ENCODE measurements at regions not wholly inside any gene's neighbourhood (a gene's known extent, or its start where the extent isn't known, plus 50 kb on each side); places are given as distances from the start of the nearest gene placed in this dataset.
"Not testable (repeated sequence)": the region's sequence is repeated elsewhere in the genome, so short reads cannot be mapped to it uniquely, and the experiment has no call there.

- H3K4me3 Mint-ChIP-seq: no peak overlapping the region
- H3K4me1 Mint-ChIP-seq: no peaks in the 10 kb centered on the region
- no peaks in the 10 kb centered on the region for H3K27me3 Mint-ChIP-seq
- no peak overlapping the region for H3K27ac Mint-ChIP-seq
- no peak for DNase-seq
- peaks cover 86% of the 10 kb centered on the region for H3K36me3 Mint-ChIP-seq
- peaks cover 67% of the 10 kb centered on the region for H3K9me3 Mint-ChIP-seq
Observed at GRCh38 chr16:31754998-31755615, 118.5 kb upstream of the ZNF267 start.

- Mint-ChIP-seq H3K4me3 (no peak overlapping the region), H3K36me3 (peaks cover 40% of the 10 kb centered on the region), H3K27me3 (no peaks in the 10 kb centered on the region), H3K4me1 (no peaks in the 10 kb centered on the region), H3K9me3 (peaks cover 44% of the 10 kb centered on the region), H3K27ac (no peak overlapping the region)
- no peak for DNase-seq
Observed at GRCh38 chr16:31764103-31764502, 109.5 kb upstream of the ZNF267 start.

GRCh38 chr16:31767267-31767666 lies 106.3 kb upstream of the ZNF267 start:
- Mint-ChIP-seq H3K9me3 (peaks cover 44% of the 10 kb centered on the region), H3K36me3 (peaks cover 27% of the 10 kb centered on the region), H3K4me1 (no peaks in the 10 kb centered on the region), H3K4me3 (no peak overlapping the region), H3K27me3 (no peaks in the 10 kb centered on the region), H3K27ac (no peak overlapping the region)
- DNase-seq: no peak

GRCh38 chr16:31780342-31780741 lies 93.3 kb upstream of the ZNF267 start:
- DNase-seq: no peak
- Mint-ChIP-seq H3K36me3 (peaks cover 19% of the 10 kb centered on the region), H3K27me3 (no peaks in the 10 kb centered on the region), H3K27ac (no peak overlapping the region), H3K9me3 (peaks cover 64% of the 10 kb centered on the region), H3K4me3 (no peak overlapping the region), H3K4me1 (no peaks in the 10 kb centered on the region)

- no peak overlapping the region for H3K4me3 Mint-ChIP-seq
- peaks cover 16% of the 10 kb centered on the region for H3K36me3 Mint-ChIP-seq
- no peaks in the 10 kb centered on the region for H3K4me1 Mint-ChIP-seq
- H3K27ac Mint-ChIP-seq: no peak overlapping the region
- no peak for DNase-seq
- no peaks in the 10 kb centered on the region for H3K27me3 Mint-ChIP-seq
- H3K9me3 Mint-ChIP-seq: peaks cover 60% of the 10 kb centered on the region
Observed at GRCh38 chr16:31785126-31785525, 88.5 kb upstream of the ZNF267 start.

GRCh38 chr16:31807086-31807485 lies 66.5 kb upstream of the ZNF267 start:
- no peak for DNase-seq
- Mint-ChIP-seq H3K36me3 (no peaks in the 10 kb centered on the region), H3K27me3 (peaks cover 11% of the 10 kb centered on the region), H3K4me1 (peaks cover 1% of the 10 kb centered on the region), H3K9me3 (no peaks in the 10 kb centered on the region), H3K4me3 (no peak overlapping the region), H3K27ac (no peak overlapping the region)

- Mint-ChIP-seq H3K4me3 (no peak overlapping the region), H3K9me3 (no peaks in the 10 kb centered on the region), H3K36me3 (no peaks in the 10 kb centered on the region), H3K27ac (no peak overlapping the region), H3K4me1 (peaks cover 1% of the 10 kb centered on the region), H3K27me3 (peaks cover 15% of the 10 kb centered on the region)
- no peak for DNase-seq
Observed at GRCh38 chr16:31810863-31811262, 62.7 kb upstream of the ZNF267 start.

- H3K4me1 Mint-ChIP-seq, H3K4me3 Mint-ChIP-seq, DNase-seq, H3K36me3 Mint-ChIP-seq, H3K9me3 Mint-ChIP-seq, H3K27ac Mint-ChIP-seq: not testable (repeated sequence)
- peaks cover 30% of the 10 kb centered on the region for H3K27me3 Mint-ChIP-seq
Observed at GRCh38 chr16:31816141-31816540, 57.5 kb upstream of the ZNF267 start.

GRCh38 chr16:31819386-31819785 lies 54.2 kb upstream of the ZNF267 start:
- Mint-ChIP-seq H3K36me3 (peaks cover 4% of the 10 kb centered on the region), H3K9me3 (peaks cover 8% of the 10 kb centered on the region), H3K4me3 (no peak overlapping the region), H3K27me3 (peaks cover 41% of the 10 kb centered on the region), H3K4me1 (no peaks in the 10 kb centered on the region), H3K27ac (no peak overlapping the region)
- DNase-seq: no peak

- H3K9me3 Mint-ChIP-seq: peaks cover 8% of the 10 kb centered on the region
- H3K4me3 Mint-ChIP-seq: no peak overlapping the region
- no peaks in the 10 kb centered on the region for H3K4me1 Mint-ChIP-seq
- H3K36me3 Mint-ChIP-seq: peaks cover 4% of the 10 kb centered on the region
- DNase-seq: no peak
- peaks cover 45% of the 10 kb centered on the region for H3K27me3 Mint-ChIP-seq
- H3K27ac Mint-ChIP-seq: no peak overlapping the region
Observed at GRCh38 chr16:31819948-31820347, 53.7 kb upstream of the ZNF267 start.

All from activated naive CD8-positive, alpha-beta T cell treated with anti-CD3 and anti-CD28 coated beads for 36 hours (primary cell).